ENCODE measurements at regions not wholly inside any gene's neighbourhood (a gene's known extent, or its start where the extent isn't known, plus 50 kb on each side); places are given as distances from the start of the nearest gene placed in this dataset.
"Not testable (repeated sequence)": the region's sequence is repeated elsewhere in the genome, so short reads cannot be mapped to it uniquely, and the experiment has no call there.

DNA sequence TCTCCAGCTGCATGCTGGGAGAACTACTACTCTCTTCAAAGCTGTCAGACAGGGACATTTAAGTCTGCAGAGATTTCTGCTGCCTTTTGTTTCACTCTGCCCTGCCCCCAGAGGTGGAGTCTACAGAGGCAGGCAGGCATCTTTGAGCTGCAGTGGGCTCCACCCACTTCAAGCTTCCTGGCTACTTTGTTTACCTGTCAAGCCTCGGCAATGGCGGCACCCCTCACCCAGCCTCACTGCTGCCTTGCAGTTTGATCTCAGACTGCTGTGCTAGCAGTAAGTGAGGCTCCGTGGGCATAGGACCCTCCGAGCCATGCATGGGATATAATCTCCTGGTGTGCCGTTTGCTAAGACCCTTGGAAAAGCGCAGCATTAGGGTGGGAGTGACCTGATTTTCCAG is 61.7 kb downstream of the DMRTA1 start:
- DNase-seq (ENCODE audit: low read depth); H3K4me3 ChIP-seq (ENCODE audit: low read depth, low read length): not testable (repeated sequence)

DNA sequence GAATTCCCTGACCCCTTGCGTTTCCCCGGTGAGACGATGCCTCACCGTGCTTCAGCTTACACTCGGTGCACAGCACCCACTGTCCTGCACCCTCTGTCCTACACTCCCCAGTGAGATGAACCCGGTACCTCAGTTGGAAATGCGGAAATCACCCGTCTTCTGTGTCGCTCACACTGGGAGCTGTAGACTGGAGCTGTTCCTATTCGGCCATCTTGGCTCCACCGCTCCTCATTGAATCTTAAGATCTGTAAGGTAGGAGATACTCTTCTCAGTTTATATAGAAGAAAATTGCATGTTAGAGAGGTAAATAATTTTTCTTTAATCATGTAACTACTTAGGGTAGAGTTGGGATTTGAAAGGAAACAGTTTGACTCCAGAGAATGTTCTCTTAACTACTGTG is 62.2 kb downstream of the DMRTA1 start:
- DNase-seq (ENCODE audit: low read depth), result no peak
- TF ChIP-seq, protein P1, sequence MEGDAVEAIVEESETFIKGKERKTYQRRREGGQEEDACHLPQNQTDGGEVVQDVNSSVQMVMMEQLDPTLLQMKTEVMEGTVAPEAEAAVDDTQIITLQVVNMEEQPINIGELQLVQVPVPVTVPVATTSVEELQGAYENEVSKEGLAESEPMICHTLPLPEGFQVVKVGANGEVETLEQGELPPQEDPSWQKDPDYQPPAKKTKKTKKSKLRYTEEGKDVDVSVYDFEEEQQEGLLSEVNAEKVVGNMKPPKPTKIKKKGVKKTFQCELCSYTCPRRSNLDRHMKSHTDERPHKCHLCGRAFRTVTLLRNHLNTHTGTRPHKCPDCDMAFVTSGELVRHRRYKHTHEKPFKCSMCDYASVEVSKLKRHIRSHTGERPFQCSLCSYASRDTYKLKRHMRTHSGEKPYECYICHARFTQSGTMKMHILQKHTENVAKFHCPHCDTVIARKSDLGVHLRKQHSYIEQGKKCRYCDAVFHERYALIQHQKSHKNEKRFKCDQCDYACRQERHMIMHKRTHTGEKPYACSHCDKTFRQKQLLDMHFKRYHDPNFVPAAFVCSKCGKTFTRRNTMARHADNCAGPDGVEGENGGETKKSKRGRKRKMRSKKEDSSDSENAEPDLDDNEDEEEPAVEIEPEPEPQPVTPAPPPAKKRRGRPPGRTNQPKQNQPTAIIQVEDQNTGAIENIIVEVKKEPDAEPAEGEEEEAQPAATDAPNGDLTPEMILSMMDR (IDR thresholded peaks at IDR 0.05; ENCODE audit: insufficient read depth, low read length), result no peak
- H3K4me3 ChIP-seq (ENCODE audit: low read depth, low read length), result no peak overlapping the region

DNA sequence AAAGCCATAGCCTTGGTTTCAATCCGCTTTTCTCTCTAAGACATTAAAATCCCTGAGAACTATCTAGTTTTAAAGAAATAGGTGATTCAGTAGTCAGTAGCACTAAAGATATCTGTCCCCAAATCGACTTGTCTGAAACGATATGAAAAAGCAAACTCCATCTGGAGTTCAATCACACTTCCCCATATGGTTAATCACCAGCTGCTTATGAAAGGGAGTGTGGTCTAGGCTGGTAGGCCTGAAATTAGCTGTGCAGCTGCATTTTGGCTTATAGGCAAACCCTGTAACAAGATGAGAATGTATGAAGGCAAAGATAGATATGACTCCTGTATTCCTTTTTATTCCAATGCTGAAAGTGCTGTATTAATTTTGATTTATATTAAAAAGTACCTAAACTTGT is 65.9 kb downstream of the DMRTA1 start:
- H3K4me3 ChIP-seq (ENCODE audit: low read depth, low read length), result no peak overlapping the region
- TF ChIP-seq, protein P1 (IDR thresholded peaks at IDR 0.05; ENCODE audit: insufficient read depth, low read length), result no peak
- no peak for DNase-seq (ENCODE audit: low read depth)

DNA sequence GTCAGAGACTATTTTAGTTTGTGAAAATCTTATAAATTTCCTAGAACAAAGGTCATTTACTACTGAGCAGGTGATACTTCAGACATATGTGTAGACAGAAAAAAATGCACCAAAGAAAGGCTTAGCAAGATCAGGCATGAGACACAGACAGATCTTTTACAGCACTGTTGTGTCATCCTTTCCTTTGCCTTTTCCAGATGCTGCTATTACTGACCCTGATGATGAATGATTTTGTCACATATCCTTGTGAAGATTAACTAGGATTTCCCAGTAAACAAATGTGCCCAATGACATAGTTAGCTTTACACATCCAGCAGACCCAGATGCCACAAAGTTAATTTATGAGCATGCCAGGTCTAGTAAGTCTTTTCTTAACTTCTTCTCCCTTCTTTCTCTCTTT is 68.2 kb downstream of the DMRTA1 start:
- TF ChIP-seq, protein P1 (IDR thresholded peaks at IDR 0.05; ENCODE audit: insufficient read depth, low read length), result no peak
- no peak for DNase-seq (ENCODE audit: low read depth)
- H3K4me3 ChIP-seq (ENCODE audit: low read depth, low read length), result no peak overlapping the region

DNA sequence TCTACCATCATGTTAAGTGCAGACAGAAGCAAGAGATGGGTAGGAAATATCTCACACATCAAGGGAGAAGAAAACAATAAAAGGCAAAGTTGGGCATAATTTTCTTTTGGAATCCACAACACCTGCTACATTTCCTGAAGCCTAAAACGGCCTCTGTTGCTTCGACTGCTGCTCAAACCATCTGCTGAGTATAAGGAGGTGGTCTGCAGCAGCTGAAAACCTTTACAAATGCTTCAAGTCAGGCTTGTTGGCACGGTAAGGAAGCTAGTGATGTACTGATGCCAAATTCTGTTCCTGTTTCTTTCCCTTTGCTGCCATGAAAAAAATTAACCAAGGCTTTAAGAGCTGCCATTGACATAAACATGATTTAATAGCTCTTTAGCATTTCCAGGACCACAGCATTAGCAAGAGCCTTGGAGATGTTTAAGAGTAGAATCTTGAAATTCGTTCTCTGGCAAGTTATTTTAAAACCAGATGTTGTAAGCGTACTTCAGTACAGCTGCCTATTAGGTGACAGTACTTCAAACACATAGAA is 75.6 kb downstream of the DMRTA1 start:
- TF ChIP-seq, protein P1 (IDR thresholded peaks at IDR 0.05; ENCODE audit: insufficient read depth, low read length), result no peak
- H3K4me3 ChIP-seq (ENCODE audit: low read depth, low read length), result no peak overlapping the region
- no peak for DNase-seq (ENCODE audit: low read depth)

DNA sequence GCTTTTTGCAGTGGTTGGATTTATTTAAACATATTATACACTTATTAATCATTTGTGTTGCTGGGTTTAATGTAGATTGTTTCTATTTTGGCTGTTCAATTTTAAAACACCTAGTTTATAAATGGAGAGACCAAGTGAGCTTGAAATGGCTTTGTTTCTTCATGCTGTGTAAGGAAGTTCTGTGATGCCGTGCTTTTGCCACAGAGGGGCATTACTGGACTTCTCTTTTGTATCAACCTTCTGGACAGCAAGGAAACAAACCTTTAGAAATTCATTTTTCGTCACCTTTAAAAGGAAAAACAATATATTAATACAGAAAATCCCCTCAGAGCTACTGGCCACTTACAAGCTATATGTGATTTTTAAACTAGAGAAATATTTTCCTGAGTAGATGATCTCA is 81.9 kb downstream of the DMRTA1 start:
- no peak overlapping the region for H3K4me3 ChIP-seq (ENCODE audit: low read depth, low read length)
- TF ChIP-seq, protein P1 (IDR thresholded peaks at IDR 0.05; ENCODE audit: insufficient read depth, low read length), result peak; percentile 67
- DNase-seq (ENCODE audit: low read depth), result peak; percentile 66

DNA sequence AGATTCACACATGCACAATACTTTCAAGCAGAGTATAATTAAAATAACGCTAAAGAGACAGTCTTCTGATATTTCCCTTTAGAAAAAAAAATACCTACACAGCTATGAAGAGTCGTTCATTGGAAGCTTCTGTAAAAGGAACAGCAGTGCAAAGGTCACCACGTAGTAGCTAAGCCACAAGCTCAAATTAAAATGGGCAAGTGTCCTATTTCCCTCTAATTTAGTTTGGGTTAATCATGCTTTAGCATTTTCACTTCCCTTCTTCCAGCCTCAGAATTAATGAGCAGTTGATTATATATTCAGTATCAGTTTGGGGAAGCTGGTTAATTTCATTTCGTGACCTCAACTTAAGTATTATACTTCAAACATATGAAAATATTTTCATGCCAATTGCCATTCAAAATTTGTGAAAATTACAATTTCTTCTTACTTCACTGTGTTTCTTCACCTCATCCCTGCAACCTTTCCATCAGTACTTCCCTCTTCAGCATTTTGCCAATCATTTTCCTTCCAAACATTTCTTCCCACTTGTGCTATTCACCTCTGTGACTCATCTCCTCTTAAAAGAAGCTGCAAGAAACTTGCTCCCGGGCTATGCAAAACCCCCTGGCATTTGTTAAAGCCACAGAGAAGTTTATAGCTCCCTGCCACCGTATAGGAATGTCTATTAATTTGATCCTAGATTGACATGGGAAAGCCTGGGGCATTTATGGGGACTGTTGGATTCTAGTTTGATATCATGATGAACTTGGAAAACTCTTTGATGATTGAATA is 83.0 kb downstream of the DMRTA1 start:
- peak; percentile 8 for DNase-seq (ENCODE audit: low read depth)
- TF ChIP-seq, protein P1 (IDR thresholded peaks at IDR 0.05; ENCODE audit: insufficient read depth, low read length), result no peak
- H3K4me3 ChIP-seq (ENCODE audit: low read depth, low read length), result no peak overlapping the region

Measured in fibroblast of the aortic adventitia (primary cell).